Lung (tissue), 11 donors: ENCODE measurements at regions not wholly inside any gene's neighbourhood (a gene's known extent, or its start where the extent isn't known, plus 50 kb on each side); places are given as distances from the start of the nearest gene placed in this dataset.

Source experiments
- ATAC-seq: fragments of 200-7000 bp; cut with Tn5 transposase; one replicate; pipeline ENCODE4 v1.9.1; 2020; ENCODE audit warnings: moderate number of reproducible peaks; ENCODE audit not compliant: insufficient read depth, low FRiP score
- DNase-seq, 3 donors: peaks; one replicate each; pipeline ENCODE4 v3.0.0-alpha.2; 2013 to 2017
- H3K27ac ChIP-seq, 2 donors: one replicate each; pipeline ENCODE4 v1.5.1; 2013; ENCODE audit warnings: mild to moderate bottlenecking in 2 of 2, moderate library complexity in 2 of 2, control low read depth in 1 of 2, inconsistent platforms in 1 of 2, low read depth in 1 of 2, low read length in 1 of 2
- H3K27me3 ChIP-seq, 3 donors: one replicate each; pipeline ENCODE4 v1.5.1; 2013; ENCODE audit warnings: low read length in 2 of 3; ENCODE audit not compliant: control insufficient read depth in 3 of 3, insufficient read depth in 3 of 3
- H3K36me3 ChIP-seq, 4 donors: one replicate each; pipeline ENCODE4 v1.5.1; 2013; ENCODE audit warnings: low read length in 4 of 4, mild to moderate bottlenecking in 1 of 4, moderate library complexity in 1 of 4; ENCODE audit not compliant: control insufficient read depth in 4 of 4, insufficient read depth in 4 of 4
- H3K4me1 ChIP-seq, 5 donors: one replicate each; pipeline ENCODE4 v1.5.1; 2013; ENCODE audit warnings: low read length in 5 of 5, mild to moderate bottlenecking in 2 of 5, moderate library complexity in 1 of 5; ENCODE audit not compliant: control insufficient read depth in 5 of 5, insufficient read depth in 5 of 5
- H3K4me3 ChIP-seq: one replicate; pipeline ENCODE4 v1.5.1; 2013; ENCODE audit warnings: mild to moderate bottlenecking, control low read depth, moderate library complexity
- H3K9ac ChIP-seq, 2 donors: one replicate each; pipeline ENCODE4 v1.5.1; 2013; ENCODE audit warnings: low read length in 2 of 2, control low read depth in 1 of 2; ENCODE audit not compliant: insufficient read depth in 1 of 2
- H3K9me3 ChIP-seq, 4 donors: one replicate each; pipeline ENCODE4 v1.5.1; 2013; ENCODE audit warnings: low read length in 3 of 4, mild to moderate bottlenecking in 1 of 4, moderate library complexity in 1 of 4; ENCODE audit not compliant: control insufficient read depth in 4 of 4, insufficient read depth in 3 of 4
- WGBS, 2 donors: extraction: QIAGEN DNeasy Blood & Tissue Kit; methylation state at CpG; one replicate each; pipeline ENCODE4 v1.1.7; 2013; 5-methylcytosine and 5-hydroxymethylcytosine counted together
- TF ChIP-seq, protein P1 (sequence below): IDR thresholded peaks from 2 replicates; pipeline ENCODE4 v1.5.1; 2012; ENCODE audit warnings: mild to moderate bottlenecking; ENCODE audit errors: control extremely low read depth, extremely low read depth
- donor health status: control.
- donor health status: control.
- donor health status: Bipolar disorder and iron deficiency.
- donor health status: healthy.
- donor health status: DM: yes; HTN: yes; CAD: no.

DNA sequence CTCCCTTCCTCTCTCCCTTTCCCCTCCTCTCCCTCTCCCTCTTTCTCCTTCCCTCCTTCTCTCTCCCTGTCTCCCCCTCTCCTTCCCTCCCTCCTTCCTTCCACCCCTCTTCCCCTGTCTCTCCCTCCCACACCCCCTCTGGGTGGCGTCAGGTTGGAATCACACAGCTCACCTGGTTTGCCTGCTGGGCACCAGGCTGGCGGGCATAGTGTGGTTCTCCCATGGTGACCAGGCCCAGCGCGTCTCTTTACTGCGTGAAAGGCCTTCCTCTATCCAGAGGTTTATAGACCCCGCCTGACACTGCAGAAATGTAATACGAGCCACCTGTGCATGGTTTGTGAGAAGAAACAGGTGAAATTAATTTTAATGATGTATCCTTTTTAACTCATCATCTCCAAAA, 76.2 kb downstream of the MRPL36 start:
- ATAC-seq (no peak), DNase-seq (no peak)
- H3K27ac ChIP-seq = no peak overlapping the region
- 91% methylated on average over 7 of the region's 7 CpGs for WGBS, 2 donors
- peaks cover 0 to 20% (median 3%) of the 10 kb centered on the region in 4 donors for H3K9me3 ChIP-seq
- no peaks in the 10 kb centered on the region for H3K36me3 ChIP-seq
- peaks cover 0 to 8% (median 7%) of the 10 kb centered on the region in 3 donors for H3K27me3 ChIP-seq
- H3K4me3 ChIP-seq = no peak overlapping the region
- H3K9ac ChIP-seq = no peak overlapping the region
- TF ChIP-seq, protein P1, sequence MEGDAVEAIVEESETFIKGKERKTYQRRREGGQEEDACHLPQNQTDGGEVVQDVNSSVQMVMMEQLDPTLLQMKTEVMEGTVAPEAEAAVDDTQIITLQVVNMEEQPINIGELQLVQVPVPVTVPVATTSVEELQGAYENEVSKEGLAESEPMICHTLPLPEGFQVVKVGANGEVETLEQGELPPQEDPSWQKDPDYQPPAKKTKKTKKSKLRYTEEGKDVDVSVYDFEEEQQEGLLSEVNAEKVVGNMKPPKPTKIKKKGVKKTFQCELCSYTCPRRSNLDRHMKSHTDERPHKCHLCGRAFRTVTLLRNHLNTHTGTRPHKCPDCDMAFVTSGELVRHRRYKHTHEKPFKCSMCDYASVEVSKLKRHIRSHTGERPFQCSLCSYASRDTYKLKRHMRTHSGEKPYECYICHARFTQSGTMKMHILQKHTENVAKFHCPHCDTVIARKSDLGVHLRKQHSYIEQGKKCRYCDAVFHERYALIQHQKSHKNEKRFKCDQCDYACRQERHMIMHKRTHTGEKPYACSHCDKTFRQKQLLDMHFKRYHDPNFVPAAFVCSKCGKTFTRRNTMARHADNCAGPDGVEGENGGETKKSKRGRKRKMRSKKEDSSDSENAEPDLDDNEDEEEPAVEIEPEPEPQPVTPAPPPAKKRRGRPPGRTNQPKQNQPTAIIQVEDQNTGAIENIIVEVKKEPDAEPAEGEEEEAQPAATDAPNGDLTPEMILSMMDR = no peak
- peaks cover 0 to 6% (median 0%) of the 10 kb centered on the region in 5 donors for H3K4me1 ChIP-seq

DNA sequence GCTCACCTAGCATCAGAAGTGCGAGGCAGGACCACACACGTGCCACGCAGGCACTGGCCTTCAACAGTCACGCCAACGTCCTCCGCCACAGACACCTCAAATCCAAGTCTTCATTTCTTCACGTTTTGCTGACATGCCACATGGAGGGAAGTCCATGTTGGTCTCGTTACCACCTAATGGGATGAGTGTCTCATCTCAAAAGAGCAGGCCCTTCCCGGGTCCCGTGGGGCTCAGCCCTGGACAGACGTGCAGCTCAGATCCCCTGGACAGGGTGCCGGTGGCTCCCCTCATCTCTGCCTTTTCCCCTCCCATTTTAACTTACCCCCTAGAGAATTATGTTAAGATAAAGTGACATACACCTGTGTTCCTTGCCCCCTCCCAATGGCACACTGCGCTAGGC, 76.8 kb downstream of the MRPL36 start:
- Histone ChIP-seq H3K36me3 (no peaks in the 10 kb centered on the region), H3K4me1 (peaks cover 0 to 6% (median 0%) of the 10 kb centered on the region in 5 donors), H3K9me3 (peaks cover 0 to 22% (median 6%) of the 10 kb centered on the region in 4 donors), H3K27me3 (peaks cover 0 to 8% (median 7%) of the 10 kb centered on the region in 3 donors), H3K9ac (no peak overlapping the region), H3K27ac (no peak overlapping the region), H3K4me3 (no peak overlapping the region)
- ATAC-seq = no peak
- TF ChIP-seq, protein P1 = no peak
- no peak for DNase-seq
- WGBS, 2 donors = 81 to 85% methylated on average over 13 of the region's 13 CpGs

DNA sequence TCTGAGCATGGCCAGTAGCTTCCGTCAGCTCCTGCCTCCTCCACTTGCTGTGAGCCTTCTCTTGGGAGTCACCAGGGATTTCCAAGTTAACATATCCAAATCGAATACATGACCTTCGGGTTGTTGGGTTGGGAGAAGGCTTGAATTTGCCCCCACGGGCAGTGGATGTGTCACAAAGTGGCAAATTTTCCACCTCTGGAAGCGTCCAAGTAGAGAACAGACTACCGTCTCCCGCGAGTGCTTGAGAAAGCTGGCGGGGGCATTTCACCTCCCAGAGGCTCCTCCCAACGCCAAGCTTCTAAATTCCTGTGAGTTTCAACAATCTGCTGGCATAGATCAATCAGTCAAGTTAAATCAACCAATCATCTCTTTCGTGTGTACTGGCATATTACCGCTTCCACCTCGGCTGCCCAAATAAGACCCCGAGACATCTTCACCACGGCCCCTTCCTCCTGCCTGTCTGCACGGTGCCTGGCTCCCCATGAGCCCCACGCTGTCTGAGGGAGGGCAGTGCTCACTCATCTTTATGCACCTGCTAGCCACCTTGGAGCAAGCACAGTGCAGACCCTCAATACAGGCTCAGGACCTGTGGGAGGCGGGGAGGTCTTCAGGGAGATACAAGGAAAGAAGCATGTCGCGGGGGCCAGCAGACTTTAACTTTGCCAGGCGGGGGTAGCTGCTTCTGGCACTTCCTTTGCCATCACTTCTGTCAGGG, 79.1 kb downstream of the MRPL36 start:
- H3K27ac ChIP-seq = no peak overlapping the region
- 83 to 90% methylated on average over 21 of the region's 21 CpGs for WGBS, 2 donors

More for the DNA sequence above, 79.1 kb downstream of the MRPL36 start:
- ATAC-seq (no peak), DNase-seq (no peak)
- Histone ChIP-seq H3K9ac (no peak overlapping the region), H3K4me3 (no peak overlapping the region), H3K27me3 (peaks cover 0 to 7% (median 7%) of the 10 kb centered on the region in 3 donors), H3K4me1 (peaks cover 0 to 4% (median 0%) of the 10 kb centered on the region in 5 donors), H3K36me3 (no peaks in the 10 kb centered on the region), H3K9me3 (peaks cover 0 to 19% (median 6%) of the 10 kb centered on the region in 4 donors)
- TF ChIP-seq, protein P1 = no peak
